ENCODE measurements at regions not wholly inside any gene's neighbourhood (a gene's known extent, or its start where the extent isn't known, plus 50 kb on each side); places are given as distances from the start of the nearest gene placed in this dataset.

- Histone ChIP-seq H3K9me2 (replicated peaks; ENCODE audit: low read depth, low read length) (no peaks in the 10 kb centered on the region), H2AFZ (ENCODE audit: low read length) (no peak overlapping the region), H3K9me3 (ENCODE audit: insufficient read depth, low read depth, low read length) (peaks cover 3% of the 10 kb centered on the region; the same call in 1 of the 2 replicates), H3K4me1 (ENCODE audit: insufficient read depth, low read length, poor library complexity, severe bottlenecking) (no peaks in the 10 kb centered on the region), H3K27me3 (ENCODE audit: insufficient read depth, low read length, poor library complexity, severe bottlenecking) (no peaks in the 10 kb centered on the region), H4K20me1 (ENCODE audit: insufficient read depth, low read length, poor library complexity, severe bottlenecking) (no peaks in the 10 kb centered on the region), H3K4me3 (ENCODE audit: low read length, poor library complexity, severe bottlenecking) (no peak overlapping the region), H3K4me2 (ENCODE audit: low read depth, low read length, poor library complexity, severe bottlenecking) (no peak overlapping the region), H3K9ac (ENCODE audit: low read depth, low read length, poor library complexity, severe bottlenecking) (no peak overlapping the region), H3F3A (ENCODE audit: low read depth) (no peaks in the 10 kb centered on the region), H3K36me3 (ENCODE audit: insufficient read depth, low read length) (no peaks in the 10 kb centered on the region), H3K79me2 (ENCODE audit: insufficient read depth, low read length) (no peaks in the 10 kb centered on the region)
- TF ChIP-seq EZH2phosphoT487 (IDR thresholded peaks at IDR 0.05; ENCODE audit: borderline replicate concordance) (no peak), CTCF (conservative IDR thresholded peaks at IDR 0.05; ENCODE audit: low read length) (no peak)
Observed at GRCh38 chr13:106985481-106985880, 417.5 kb upstream of the ARGLU1 start.

GRCh38 chr13:106981051-106981450 lies 413.1 kb upstream of the ARGLU1 start:
- H3K4me2 ChIP-seq (ENCODE audit: low read depth, low read length, poor library complexity, severe bottlenecking): no peak overlapping the region
- H3F3A ChIP-seq (ENCODE audit: low read depth): no peaks in the 10 kb centered on the region
- no peak for TF ChIP-seq CTCF (conservative IDR thresholded peaks at IDR 0.05; ENCODE audit: low read length)
- TF ChIP-seq EZH2phosphoT487 (IDR thresholded peaks at IDR 0.05; ENCODE audit: borderline replicate concordance): no peak
- H2AFZ ChIP-seq (ENCODE audit: low read length): no peak overlapping the region
- no peak overlapping the region for H3K4me3 ChIP-seq (ENCODE audit: low read length, poor library complexity, severe bottlenecking)
- no peaks in the 10 kb centered on the region for H3K79me2 ChIP-seq (ENCODE audit: insufficient read depth, low read length)
- H3K4me1 ChIP-seq (ENCODE audit: insufficient read depth, low read length, poor library complexity, severe bottlenecking): no peaks in the 10 kb centered on the region
- no peak overlapping the region for H3K9ac ChIP-seq (ENCODE audit: low read depth, low read length, poor library complexity, severe bottlenecking)
- H3K36me3 ChIP-seq (ENCODE audit: insufficient read depth, low read length): no peaks in the 10 kb centered on the region
- no peaks in the 10 kb centered on the region for H3K27me3 ChIP-seq (ENCODE audit: insufficient read depth, low read length, poor library complexity, severe bottlenecking)
- H3K9me2 ChIP-seq (replicated peaks; ENCODE audit: low read depth, low read length): no peaks in the 10 kb centered on the region
- peaks cover 3% of the 10 kb centered on the region; the same call in 1 of the 2 replicates for H3K9me3 ChIP-seq (ENCODE audit: insufficient read depth, low read depth, low read length)
- H4K20me1 ChIP-seq (ENCODE audit: insufficient read depth, low read length, poor library complexity, severe bottlenecking): no peaks in the 10 kb centered on the region

- H3K27me3 ChIP-seq (ENCODE audit: insufficient read depth, low read length, poor library complexity, severe bottlenecking): no peaks in the 10 kb centered on the region
- H3K9ac ChIP-seq (ENCODE audit: low read depth, low read length, poor library complexity, severe bottlenecking): no peak overlapping the region
- H3K9me2 ChIP-seq (replicated peaks; ENCODE audit: low read depth, low read length): no peaks in the 10 kb centered on the region
- no peaks in the 10 kb centered on the region for H3F3A ChIP-seq (ENCODE audit: low read depth)
- H3K36me3 ChIP-seq (ENCODE audit: insufficient read depth, low read length): no peaks in the 10 kb centered on the region
- H4K20me1 ChIP-seq (ENCODE audit: insufficient read depth, low read length, poor library complexity, severe bottlenecking): no peaks in the 10 kb centered on the region
- no peaks in the 10 kb centered on the region for H3K4me1 ChIP-seq (ENCODE audit: insufficient read depth, low read length, poor library complexity, severe bottlenecking)
- no peak for TF ChIP-seq EZH2phosphoT487 (IDR thresholded peaks at IDR 0.05; ENCODE audit: borderline replicate concordance)
- TF ChIP-seq CTCF (conservative IDR thresholded peaks at IDR 0.05; ENCODE audit: low read length): no peak
- no peak overlapping the region for H2AFZ ChIP-seq (ENCODE audit: low read length)
- H3K9me3 ChIP-seq (ENCODE audit: insufficient read depth, low read depth, low read length): no peaks in the 10 kb centered on the region
- no peak overlapping the region for H3K4me3 ChIP-seq (ENCODE audit: low read length, poor library complexity, severe bottlenecking)
- H3K79me2 ChIP-seq (ENCODE audit: insufficient read depth, low read length): no peaks in the 10 kb centered on the region
- H3K4me2 ChIP-seq (ENCODE audit: low read depth, low read length, poor library complexity, severe bottlenecking): no peak overlapping the region
Observed at GRCh38 chr13:106967391-106967790, 399.5 kb upstream of the ARGLU1 start.
